ENCODE measurements at regions not wholly inside any gene's neighbourhood (a gene's known extent, or its start where the extent isn't known, plus 50 kb on each side); places are given as distances from the start of the nearest gene placed in this dataset.

DNA sequence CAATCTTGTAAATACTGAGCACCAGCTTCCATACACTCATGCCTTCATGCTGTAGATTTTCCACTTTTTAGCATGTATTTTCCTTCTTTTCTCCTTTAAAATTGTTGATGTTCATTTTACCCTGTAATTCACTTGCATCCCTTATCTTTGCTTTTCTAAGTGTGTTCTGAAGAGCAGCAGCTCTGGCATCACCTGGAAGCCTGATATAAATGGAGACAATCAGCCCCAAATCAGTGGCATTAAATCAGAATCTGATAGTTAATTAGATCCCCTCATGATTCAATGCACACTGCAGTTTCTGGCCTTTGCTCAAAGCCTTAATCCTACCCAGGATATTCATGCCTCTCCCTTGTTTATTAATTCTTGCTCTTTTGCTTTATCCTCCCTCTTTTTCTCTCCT, 942.4 kb downstream of the XPNPEP1 start:
- ChIA-PET CTCF (ENCODE audit: partially characterized antibody) (interaction anchor here (0.8 kb wide), 1 partner anchor 69 kb away, joined by 3 read pairs; no protein-coding TSS in a partner anchor), POLR2A (ENCODE audit: partially characterized antibody) (no interaction called here)
- H3K23me2 ChIP-seq (ENCODE audit: low read depth, low read length): no peaks in the 10 kb centered on the region
- H3K9me3 ChIP-seq (ENCODE audit: insufficient read depth in 2 of 2, low read depth in 1 of 2, low read length in 1 of 2): 0 out of 4 replicates have a peak, but pooled peaks cover 0 to 6% of the 10 kb centered on the region in 2 experiments
- H3K18ac ChIP-seq (ENCODE audit: extremely low read depth, low read length): no peak overlapping the region
- no peak overlapping the region for H3K9ac ChIP-seq (replicated peaks in 1 of 4; ENCODE audit: extremely low read depth in 1 of 4, low read depth in 3 of 4, low read length in 3 of 4)
- FAIRE-seq: no peak
- H2BK120ac ChIP-seq (replicated peaks; ENCODE audit: low read depth, low read length): no peak overlapping the region
- no peak overlapping the region for H3K4ac ChIP-seq (replicated peaks; ENCODE audit: insufficient read length, low read depth, low read length)
- H3K23ac ChIP-seq (ENCODE audit: insufficient read length): no peak overlapping the region
- no peak overlapping the region for H2BK20ac ChIP-seq (ENCODE audit: low read length)
- no peak overlapping the region for H3K4me3 ChIP-seq (ENCODE audit: extremely low read depth in 1 of 4, insufficient read depth in 2 of 4, low read depth in 3 of 4, low read length in 4 of 4)
- H3K14ac ChIP-seq (ENCODE audit: insufficient read length): no peak overlapping the region
- H4K5ac ChIP-seq (ENCODE audit: insufficient read length, low read depth, low read length): no peak overlapping the region
- no peak overlapping the region for H2AFZ ChIP-seq (ENCODE audit: low read length)
- no peak overlapping the region for H4K91ac ChIP-seq (replicated peaks; ENCODE audit: insufficient read length, low read length)
- peaks cover 0 to 4% (median 0%) of the 10 kb centered on the region in 4 experiments; a peak in 1 of 7 replicates for H3K4me1 ChIP-seq (replicated peaks in 1 of 4; ENCODE audit: control insufficient read depth in 3 of 4, insufficient read depth in 4 of 4, low read length in 3 of 4)
- no peak overlapping the region for H2BK5ac ChIP-seq (ENCODE audit: low read depth, low read length)
- no peak overlapping the region for H3K4me2 ChIP-seq (ENCODE audit: insufficient read depth in 1 of 2, low read depth in 2 of 2, low read length in 2 of 2)
- H3K79me1 ChIP-seq (ENCODE audit: low read depth, low read length): no peaks in the 10 kb centered on the region
- no peaks in the 10 kb centered on the region for H3K36me3 ChIP-seq (ENCODE audit: control insufficient read depth in 2 of 4, insufficient read depth in 4 of 4, low read length in 3 of 4)
- DNase-seq (ENCODE audit: low read depth in 1 of 2, low spot score in 2 of 2): no peak
- no peaks in the 10 kb centered on the region for H4K20me1 ChIP-seq (replicated peaks in 1 of 2; ENCODE audit: control insufficient read depth in 1 of 2, insufficient read depth in 2 of 2, low read length in 2 of 2)
- H2BK15ac ChIP-seq (ENCODE audit: low read length): no peak overlapping the region
- no peak overlapping the region for H2BK12ac ChIP-seq (ENCODE audit: low read depth, low read length)
- no peak overlapping the region for H3K56ac ChIP-seq (replicated peaks; ENCODE audit: insufficient read length, low read depth, low read length)
- no peaks in the 10 kb centered on the region for H3K79me2 ChIP-seq (ENCODE audit: control insufficient read depth in 1 of 2, insufficient read depth in 2 of 2, low read length in 2 of 2)
- H3K27me3 ChIP-seq (replicated peaks in 1 of 4; ENCODE audit: control insufficient read depth in 3 of 4, extremely low read depth in 1 of 4, insufficient read depth in 3 of 4, low read length in 3 of 4): no peaks in the 10 kb centered on the region
- no peak overlapping the region for H4K8ac ChIP-seq (ENCODE audit: extremely low read depth, insufficient read depth, low read length)
- H3K27ac ChIP-seq (ENCODE audit: low read depth, low read length): no peak overlapping the region
- H2AK5ac ChIP-seq (ENCODE audit: low read depth, low read length): no peak overlapping the region
- TF ChIP-seq TCF12 (IDR thresholded peaks at IDR 0.05; ENCODE audit: low read depth, low read length) (no peak), SP2 (IDR thresholded peaks at IDR 0.05; ENCODE audit: low read length) (no peak), JUND (IDR thresholded peaks at IDR 0.05; ENCODE audit: low read length) (no peak), CBX5 (IDR thresholded peaks at IDR 0.05; ENCODE audit: low read depth, low read length) (no peak), ASH2L (IDR thresholded peaks at IDR 0.05; ENCODE audit: low read length) (no peak), EP300 (IDR thresholded peaks at IDR 0.05; ENCODE audit: borderline replicate concordance in 1 of 2, low read depth in 2 of 2, low read length in 2 of 2) (no peak), SIRT6 (IDR thresholded peaks at IDR 0.05; ENCODE audit: low read length) (no peak), KDM1A (IDR thresholded peaks at IDR 0.05; ENCODE audit: borderline replicate concordance, low read length) (no peak), SP1 (IDR thresholded peaks at IDR 0.05; ENCODE audit: low read depth, low read length) (no peak), BCL11A (IDR thresholded peaks at IDR 0.05; ENCODE audit: low read depth in 2 of 2, low read length in 2 of 2) (no peak), KDM4A (IDR thresholded peaks at IDR 0.05; ENCODE audit: low read depth, low read length, severe bottlenecking) (no peak), SRF (IDR thresholded peaks at IDR 0.05; ENCODE audit: low read depth, low read length) (no peak)
- TF ChIP-seq, protein P1, sequence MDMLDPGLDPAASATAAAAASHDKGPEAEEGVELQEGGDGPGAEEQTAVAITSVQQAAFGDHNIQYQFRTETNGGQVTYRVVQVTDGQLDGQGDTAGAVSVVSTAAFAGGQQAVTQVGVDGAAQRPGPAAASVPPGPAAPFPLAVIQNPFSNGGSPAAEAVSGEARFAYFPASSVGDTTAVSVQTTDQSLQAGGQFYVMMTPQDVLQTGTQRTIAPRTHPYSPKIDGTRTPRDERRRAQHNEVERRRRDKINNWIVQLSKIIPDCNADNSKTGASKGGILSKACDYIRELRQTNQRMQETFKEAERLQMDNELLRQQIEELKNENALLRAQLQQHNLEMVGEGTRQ (IDR thresholded peaks at IDR 0.05; ENCODE audit: low read length): no peak
